HG02885 (cell line): ENCODE measurements at regions not wholly inside any gene's neighbourhood (a gene's known extent, or its start where the extent isn't known, plus 50 kb on each side); places are given as distances from the start of the nearest gene placed in this dataset.
A peak's percentile ranks its signal among the peaks of the same experiment; 100 is the strongest.

Experiments used
- ATAC-seq: cut with Tn5 transposase; IDR thresholded peaks from one replicate; pipeline ENCODE4 v1.9.1; 2021; ENCODE audit warnings: mild to moderate bottlenecking; ENCODE audit not compliant: unreplicated experiment, poor library complexity

GRCh38 chr3:102200126-102200525 lies 234.7 kb upstream of the ZPLD1 start:
- ATAC-seq: no peak

GRCh38 chr3:102200560-102200959 lies 234.3 kb upstream of the ZPLD1 start:
- no peak for ATAC-seq

- no peak for ATAC-seq
Observed at GRCh38 chr3:102205647-102206046, 229.2 kb upstream of the ZPLD1 start.

- no peak for ATAC-seq
Observed at GRCh38 chr3:102206511-102207031, 228.2 kb upstream of the ZPLD1 start.

- no peak for ATAC-seq
Observed at GRCh38 chr3:102207151-102207571, 227.7 kb upstream of the ZPLD1 start.

- ATAC-seq: no peak
Observed at GRCh38 chr3:102215166-102215565, 219.6 kb upstream of the ZPLD1 start.

- ATAC-seq: no peak
Observed at GRCh38 chr3:102223132-102223531, 211.7 kb upstream of the ZPLD1 start.

GRCh38 chr3:102224171-102224570 lies 210.6 kb upstream of the ZPLD1 start:
- peak; percentile 62 for ATAC-seq

- no peak for ATAC-seq
Observed at GRCh38 chr3:102225005-102225404, 209.8 kb upstream of the ZPLD1 start.

- ATAC-seq: peak; percentile 59
Observed at GRCh38 chr3:102225407-102226132, 209.2 kb upstream of the ZPLD1 start.

- no peak for ATAC-seq
Observed at GRCh38 chr3:102226463-102226862, 208.4 kb upstream of the ZPLD1 start.

GRCh38 chr3:102229062-102229655 lies 205.7 kb upstream of the ZPLD1 start:
- ATAC-seq: peak; percentile 45

GRCh38 chr3:102230057-102230456 lies 204.8 kb upstream of the ZPLD1 start:
- no peak for ATAC-seq

GRCh38 chr3:102233881-102234280 lies 200.9 kb upstream of the ZPLD1 start:
- peak; percentile 93 for ATAC-seq

GRCh38 chr3:102235679-102236078 lies 199.1 kb upstream of the ZPLD1 start:
- ATAC-seq: peak; percentile 38

- ATAC-seq: no peak
Observed at GRCh38 chr3:102237181-102237580, 197.6 kb upstream of the ZPLD1 start.

GRCh38 chr3:102237838-102238237 lies 197.0 kb upstream of the ZPLD1 start:
- ATAC-seq: no peak

- no peak for ATAC-seq
Observed at GRCh38 chr3:102238362-102238761, 196.5 kb upstream of the ZPLD1 start.

- no peak for ATAC-seq
Observed at GRCh38 chr3:102240720-102241119, 194.1 kb upstream of the ZPLD1 start.

- no peak for ATAC-seq
Observed at GRCh38 chr3:102248981-102249705, 185.7 kb upstream of the ZPLD1 start.

- no peak for ATAC-seq
Observed at GRCh38 chr3:102255736-102256135, 179.1 kb upstream of the ZPLD1 start.
